Caco-2 (cell line): ENCODE measurements at regions not wholly inside any gene's neighbourhood (a gene's known extent, or its start where the extent isn't known, plus 50 kb on each side); places are given as distances from the start of the nearest gene placed in this dataset.

Experiments used
- BruUV-seq: library from RNA; stranded (reverse); fragments of 400-500 nt; replicated peaks from 2 replicates; lab custom pipeline; 2021; lab: Mats Ljungman, UMichigan
- CTCF ChIA-PET: fragments of 300-600 bp; sonication (Branson Sonifier 250); formaldehyde crosslinking; loops from one replicate; lab custom pipeline; 2022; ENCODE audit warnings: antibody characterized with exemption; lab: Charles Lee
- POLR2A ChIA-PET: fragments of 300-600 bp; sonication (Branson Sonifier 250); formaldehyde crosslinking; loops from one replicate; lab custom pipeline; 2022; ENCODE audit warnings: antibody characterized with exemption; lab: Charles Lee
- DNase-seq, 2 experiments: peaks; one replicate each; pipeline versions ENCODE4 v3.0.0 to v3.0.0-alpha.2; 2020 to 2022
- H3K27me3 ChIP-seq: replicated peaks from 2 replicates; pipeline ENCODE4 v1.6.0; 2011; ENCODE audit warnings: low read length; ENCODE audit not compliant: control insufficient read depth, insufficient read depth
- H3K36me3 ChIP-seq: 2 replicates; pipeline ENCODE4 v1.5.1; 2011; ENCODE audit warnings: low read length; ENCODE audit not compliant: control insufficient read depth, insufficient read depth
- H3K4me1 ChIP-seq: fragments of 250-450 bp; sonication (Bioruptor Pico); 2 replicates; pipeline ENCODE4 v1.5.1; 2020; ENCODE audit warnings: mild to moderate bottlenecking
- H3K4me3 ChIP-seq: 2 replicates; pipeline ENCODE4 v1.5.1; 2011; ENCODE audit warnings: low read depth, mild to moderate bottlenecking, control low read depth, low read length
- H3K9me3 ChIP-seq: fragments of 250-450 bp; sonication (Bioruptor Pico); 2 replicates; pipeline ENCODE4 v1.5.1; 2020; ENCODE audit warnings: mild to moderate bottlenecking, moderate library complexity
- H3K27ac Mint-ChIP-seq: one replicate; pipeline ENCODE4 v1.8.0; 2022; ENCODE audit warnings: mixed read lengths; ENCODE audit not compliant: unreplicated experiment
- H3K27me3 Mint-ChIP-seq: one replicate; pipeline ENCODE4 v1.8.0; 2022; ENCODE audit warnings: mixed read lengths; ENCODE audit not compliant: insufficient read depth, unreplicated experiment
- H3K36me3 Mint-ChIP-seq: one replicate; pipeline ENCODE4 v1.8.0; 2022; ENCODE audit warnings: mild to moderate bottlenecking, mixed read lengths; ENCODE audit not compliant: insufficient read depth, unreplicated experiment
- H3K4me1 Mint-ChIP-seq: one replicate; pipeline ENCODE4 v1.8.0; 2022; ENCODE audit warnings: low read depth, mixed read lengths; ENCODE audit not compliant: unreplicated experiment
- H3K4me3 Mint-ChIP-seq: one replicate; pipeline ENCODE4 v1.8.0; 2022; ENCODE audit warnings: mild to moderate bottlenecking, moderate library complexity, mixed read lengths; ENCODE audit not compliant: unreplicated experiment
- H3K9me3 Mint-ChIP-seq: one replicate; pipeline ENCODE4 v1.8.0; 2022; ENCODE audit warnings: mixed read lengths; ENCODE audit not compliant: unreplicated experiment
- CTCF ChIP-seq, 2 experiments: fragments of 200-600 bp in 1 of 2; IDR thresholded peaks; 1 replicate in 1 of 2; 2 replicates in 1 of 2; pipeline versions ENCODE4 v1.5.1 to v1.8.0; 2011 to 2022; ENCODE audit warnings: antibody characterized with exemption in 1 of 2, control low read depth in 1 of 2, inconsistent platforms in 1 of 2, low read depth in 1 of 2, low read length in 1 of 2, mild to moderate bottlenecking in 1 of 2, moderate library complexity in 1 of 2; ENCODE audit not compliant: insufficient read depth in 1 of 2, severe bottlenecking in 1 of 2, unreplicated experiment in 1 of 2
- intact Hi-C: fragments of 100-400 bp; cut with micrococcal nuclease; formaldehyde crosslinking; loops from one replicate; pipeline ENCODE4 v1.10.0; 2022; ENCODE audit not compliant: unreplicated experiment

GRCh38 chr10:61176424-61176823, 232.4 kb upstream of the RHOBTB1 start:
- Mint-ChIP-seq H3K27me3 (peaks cover 11% of the 10 kb centered on the region), H3K4me3 (no peak overlapping the region), H3K9me3 (no peaks in the 10 kb centered on the region), H3K4me1 (no peaks in the 10 kb centered on the region), H3K36me3 (no peaks in the 10 kb centered on the region), H3K27ac (no peak overlapping the region)
- no peaks in the 10 kb centered on the region for H3K27me3 ChIP-seq
- CTCF ChIA-PET = interaction anchor here (0.5 kb wide), 1 partner anchor 14 kb away, joined by 9 read pairs; no protein-coding TSS in a partner anchor
- DNase-seq = no peak
- BruUV-seq = no TSS peak
- no peak overlapping the region for H3K4me3 ChIP-seq
- no peak for TF ChIP-seq CTCF (IDR thresholded peaks at IDR 0.05; ENCODE audit: insufficient read depth in 1 of 2, low read depth in 1 of 2, low read length in 1 of 2, severe bottlenecking in 1 of 2, unreplicated experiment in 1 of 2)
- POLR2A ChIA-PET = no interaction called here
- intact Hi-C loops = no loop called here
- H3K4me1 ChIP-seq = no peaks in the 10 kb centered on the region
- H3K36me3 ChIP-seq = no peaks in the 10 kb centered on the region
- H3K9me3 ChIP-seq = no peaks in the 10 kb centered on the region

GRCh38 chr10:61175316-61175715, 231.3 kb upstream of the RHOBTB1 start:
- Mint-ChIP-seq H3K4me1 (no peaks in the 10 kb centered on the region), H3K4me3 (no peak overlapping the region), H3K36me3 (no peaks in the 10 kb centered on the region), H3K9me3 (no peaks in the 10 kb centered on the region), H3K27ac (no peak overlapping the region), H3K27me3 (peaks cover 10% of the 10 kb centered on the region)
- CTCF ChIA-PET = no interaction called here
- DNase-seq = no peak
- no peaks in the 10 kb centered on the region for H3K27me3 ChIP-seq
- no peaks in the 10 kb centered on the region for H3K36me3 ChIP-seq
- POLR2A ChIA-PET = no interaction called here
- intact Hi-C loops = no loop called here
- no peaks in the 10 kb centered on the region for H3K9me3 ChIP-seq
- no TSS peak for BruUV-seq
- H3K4me1 ChIP-seq = no peaks in the 10 kb centered on the region
- H3K4me3 ChIP-seq = no peak overlapping the region
- no peak for TF ChIP-seq CTCF (IDR thresholded peaks at IDR 0.05; ENCODE audit: insufficient read depth in 1 of 2, low read depth in 1 of 2, low read length in 1 of 2, severe bottlenecking in 1 of 2, unreplicated experiment in 1 of 2)

GRCh38 chr10:61173450-61173849, 229.5 kb upstream of the RHOBTB1 start:
- DNase-seq = no peak
- POLR2A ChIA-PET = no interaction called here
- BruUV-seq = no TSS peak

More at GRCh38 chr10:61173450-61173849, 229.5 kb upstream of the RHOBTB1 start:
- Histone ChIP-seq H3K36me3 (no peaks in the 10 kb centered on the region), H3K27me3 (no peaks in the 10 kb centered on the region), H3K4me3 (no peak overlapping the region), H3K4me1 (no peaks in the 10 kb centered on the region), H3K9me3 (no peaks in the 10 kb centered on the region)
- Mint-ChIP-seq H3K4me1 (no peaks in the 10 kb centered on the region), H3K36me3 (no peaks in the 10 kb centered on the region), H3K27me3 (peaks cover 10% of the 10 kb centered on the region), H3K27ac (no peak overlapping the region), H3K9me3 (no peaks in the 10 kb centered on the region), H3K4me3 (no peak overlapping the region)
- no peak for TF ChIP-seq CTCF (IDR thresholded peaks at IDR 0.05; ENCODE audit: insufficient read depth in 1 of 2, low read depth in 1 of 2, low read length in 1 of 2, severe bottlenecking in 1 of 2, unreplicated experiment in 1 of 2)
- intact Hi-C loops = no loop called here
- CTCF ChIA-PET = no interaction called here
